Esophagus muscularis mucosa (tissue), 4 donors: ENCODE measurements at regions not wholly inside any gene's neighbourhood (a gene's known extent, or its start where the extent isn't known, plus 50 kb on each side); places are given as distances from the start of the nearest gene placed in this dataset.

Experiments used
- EP300 ChIP-seq: sonication (generic); formaldehyde crosslinking; IDR thresholded peaks from one replicate; pipeline ENCODE4 v1.6.1; 2017; ENCODE audit warnings: antibody characterized with exemption
- POLR2A ChIP-seq: fragments of 450-650 bp; IDR thresholded peaks from one replicate; pipeline ENCODE4 v1.6.1; 2017; ENCODE audit warnings: antibody characterized with exemption, moderate library complexity, mild to moderate bottlenecking, low read depth
- POLR2AphosphoS5 ChIP-seq, 2 donors: sonication (generic); formaldehyde crosslinking; IDR thresholded peaks; one replicate each; pipeline ENCODE4 v1.6.1; 2017; ENCODE audit warnings: antibody characterized with exemption in 2 of 2
- TF ChIP-seq, protein P1 (sequence below), 3 experiments: fragments of 200-600 bp in 2 of 3; fragments of 450-650 bp in 1 of 3; sonication (generic) in 2 of 3; IDR thresholded peaks; one replicate each; pipeline ENCODE4 v1.5.1; 2017 to 2019; ENCODE audit warnings: antibody characterized with exemption in 3 of 3, mild to moderate bottlenecking in 2 of 3, moderate library complexity in 1 of 3

- TF ChIP-seq, protein P1, sequence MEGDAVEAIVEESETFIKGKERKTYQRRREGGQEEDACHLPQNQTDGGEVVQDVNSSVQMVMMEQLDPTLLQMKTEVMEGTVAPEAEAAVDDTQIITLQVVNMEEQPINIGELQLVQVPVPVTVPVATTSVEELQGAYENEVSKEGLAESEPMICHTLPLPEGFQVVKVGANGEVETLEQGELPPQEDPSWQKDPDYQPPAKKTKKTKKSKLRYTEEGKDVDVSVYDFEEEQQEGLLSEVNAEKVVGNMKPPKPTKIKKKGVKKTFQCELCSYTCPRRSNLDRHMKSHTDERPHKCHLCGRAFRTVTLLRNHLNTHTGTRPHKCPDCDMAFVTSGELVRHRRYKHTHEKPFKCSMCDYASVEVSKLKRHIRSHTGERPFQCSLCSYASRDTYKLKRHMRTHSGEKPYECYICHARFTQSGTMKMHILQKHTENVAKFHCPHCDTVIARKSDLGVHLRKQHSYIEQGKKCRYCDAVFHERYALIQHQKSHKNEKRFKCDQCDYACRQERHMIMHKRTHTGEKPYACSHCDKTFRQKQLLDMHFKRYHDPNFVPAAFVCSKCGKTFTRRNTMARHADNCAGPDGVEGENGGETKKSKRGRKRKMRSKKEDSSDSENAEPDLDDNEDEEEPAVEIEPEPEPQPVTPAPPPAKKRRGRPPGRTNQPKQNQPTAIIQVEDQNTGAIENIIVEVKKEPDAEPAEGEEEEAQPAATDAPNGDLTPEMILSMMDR (IDR thresholded peaks at IDR 0.05) = no peak
- TF ChIP-seq POLR2AphosphoS5 (IDR thresholded peaks at IDR 0.05) (no peak), POLR2A (no peak), EP300 (no peak)
These were observed 225.2 kb downstream of the C7orf25 start for GRCh38 chr7:42686594-42687156.
